Femur (tissue), 1 donor: ENCODE measurements at regions not wholly inside any gene's neighbourhood (a gene's known extent, or its start where the extent isn't known, plus 50 kb on each side); places are given as distances from the start of the nearest gene placed in this dataset.
"Not testable (repeated sequence)": the region's sequence is repeated elsewhere in the genome, so short reads cannot be mapped to it uniquely, and the experiment has no call there.

ENCODE experiments used
- DNase-seq: peaks from one replicate; pipeline ENCODE4 v3.0.0-alpha.2; 2017

GRCh38 chr6:920512-920911 lies 227.6 kb upstream of the EXOC2 start:
- DNase-seq: no peak

GRCh38 chr6:919500-919899 lies 226.6 kb upstream of the EXOC2 start:
- no peak for DNase-seq

- DNase-seq: no peak
Measured at GRCh38 chr6:917939-918338, 225.0 kb upstream of the EXOC2 start.

- DNase-seq: no peak
Measured at GRCh38 chr6:917296-917695, 224.4 kb upstream of the EXOC2 start.

GRCh38 chr6:916131-916530 lies 223.2 kb upstream of the EXOC2 start:
- DNase-seq: no peak

GRCh38 chr6:912871-913835 lies 220.2 kb upstream of the EXOC2 start:
- peak; percentile 59 for DNase-seq

- no peak for DNase-seq
Measured at GRCh38 chr6:907928-908327, 215.0 kb upstream of the EXOC2 start.

GRCh38 chr6:906920-907319 lies 214.0 kb upstream of the EXOC2 start:
- no peak for DNase-seq

- DNase-seq: no peak
Measured at GRCh38 chr6:905556-905955, 212.6 kb upstream of the EXOC2 start.

- no peak for DNase-seq
Measured at GRCh38 chr6:904994-905393, 212.1 kb upstream of the EXOC2 start.

GRCh38 chr6:903761-904160 lies 210.8 kb upstream of the EXOC2 start:
- DNase-seq: no peak

GRCh38 chr6:901696-902460 lies 208.9 kb upstream of the EXOC2 start:
- peak; percentile 43 for DNase-seq

- no peak for DNase-seq
Measured at GRCh38 chr6:900716-901605, 208.0 kb upstream of the EXOC2 start.

GRCh38 chr6:897528-898207 lies 204.7 kb upstream of the EXOC2 start:
- DNase-seq: no peak

GRCh38 chr6:894274-894673 lies 201.3 kb upstream of the EXOC2 start:
- DNase-seq: no peak

- no peak for DNase-seq
Measured at GRCh38 chr6:890995-891394, 198.1 kb upstream of the EXOC2 start.

GRCh38 chr6:890201-890600 lies 197.3 kb upstream of the EXOC2 start:
- DNase-seq: no peak

- DNase-seq: no peak
Measured at GRCh38 chr6:887583-888235, 194.8 kb upstream of the EXOC2 start.

GRCh38 chr6:886116-886515 lies 193.2 kb upstream of the EXOC2 start:
- DNase-seq: not testable (repeated sequence)

GRCh38 chr6:885051-885590 lies 192.2 kb upstream of the EXOC2 start:
- DNase-seq: no peak

- no peak for DNase-seq
Measured at GRCh38 chr6:884570-884969, 191.6 kb upstream of the EXOC2 start.
